Spleen (tissue), 7 donors: ENCODE measurements at regions not wholly inside any gene's neighbourhood (a gene's known extent, or its start where the extent isn't known, plus 50 kb on each side); places are given as distances from the start of the nearest gene placed in this dataset.

Experiments used
- POLR2A ChIP-seq, 3 donors: fragments of 450-650 bp; IDR thresholded peaks; one replicate each; pipeline ENCODE4 v1.5.1; 2017; ENCODE audit warnings: antibody characterized with exemption in 3 of 3, mild to moderate bottlenecking in 1 of 3
- POLR2AphosphoS5 ChIP-seq, 3 donors: sonication (generic); formaldehyde crosslinking; IDR thresholded peaks; one replicate each; pipeline ENCODE4 v1.5.1; 2017; ENCODE audit warnings: antibody characterized with exemption in 3 of 3
- TF ChIP-seq, protein P1 (sequence below), 11 experiments: fragments of 200-600 bp in 7 of 11; fragments of 450-650 bp in 4 of 11; sonication (generic) in 4 of 11; IDR thresholded peaks in 8 of 11; conservative IDR thresholded peaks in 3 of 11; 1 replicate in 7 of 11; 2 replicates in 4 of 11; pipeline versions ENCODE4 v1.4.0 to v1.8.0; 2016 to 2021; ENCODE audit warnings: antibody characterized with exemption in 11 of 11, inconsistent platforms in 4 of 11, mild to moderate bottlenecking in 1 of 11
- donor health status: DM: no; HTN: no; CAD: no; lungs with moderate emphysema.
- donor health status: DM: no; HTN: no; CAD: no.
- donor health status: DM: no; HTN: no; CAD: no.

DNA sequence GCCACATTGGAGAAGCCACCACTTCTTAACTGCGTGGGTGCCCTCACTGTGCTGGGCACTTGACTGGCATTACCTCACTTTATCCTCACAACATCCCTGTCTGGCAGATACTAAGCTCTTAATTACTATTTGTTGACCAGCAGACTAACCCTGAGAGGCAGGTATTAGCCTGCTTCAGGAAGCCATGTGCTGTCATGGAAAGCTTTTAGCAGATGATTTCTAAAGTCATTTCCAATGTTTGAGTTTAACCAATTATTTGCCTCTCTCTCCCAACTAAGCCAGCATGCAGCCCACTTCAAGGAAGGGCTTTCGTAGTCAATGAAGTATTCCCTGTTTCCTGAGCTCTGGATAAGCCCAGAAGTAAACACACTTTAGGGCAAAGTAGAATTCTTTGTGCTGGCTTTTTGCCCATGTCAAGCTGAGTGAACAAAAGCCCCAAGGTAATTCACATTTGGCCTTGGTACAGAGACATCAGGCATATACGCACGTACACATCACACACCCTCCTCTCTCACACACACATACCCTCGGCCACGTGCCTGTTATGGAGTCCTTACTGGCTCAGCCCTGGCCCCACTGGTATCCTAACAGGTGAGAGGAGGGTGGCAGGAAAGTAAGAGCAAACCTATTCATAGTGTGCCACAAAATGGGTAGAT, 108.6 kb downstream of the C1D start:
- TF ChIP-seq, protein P1, sequence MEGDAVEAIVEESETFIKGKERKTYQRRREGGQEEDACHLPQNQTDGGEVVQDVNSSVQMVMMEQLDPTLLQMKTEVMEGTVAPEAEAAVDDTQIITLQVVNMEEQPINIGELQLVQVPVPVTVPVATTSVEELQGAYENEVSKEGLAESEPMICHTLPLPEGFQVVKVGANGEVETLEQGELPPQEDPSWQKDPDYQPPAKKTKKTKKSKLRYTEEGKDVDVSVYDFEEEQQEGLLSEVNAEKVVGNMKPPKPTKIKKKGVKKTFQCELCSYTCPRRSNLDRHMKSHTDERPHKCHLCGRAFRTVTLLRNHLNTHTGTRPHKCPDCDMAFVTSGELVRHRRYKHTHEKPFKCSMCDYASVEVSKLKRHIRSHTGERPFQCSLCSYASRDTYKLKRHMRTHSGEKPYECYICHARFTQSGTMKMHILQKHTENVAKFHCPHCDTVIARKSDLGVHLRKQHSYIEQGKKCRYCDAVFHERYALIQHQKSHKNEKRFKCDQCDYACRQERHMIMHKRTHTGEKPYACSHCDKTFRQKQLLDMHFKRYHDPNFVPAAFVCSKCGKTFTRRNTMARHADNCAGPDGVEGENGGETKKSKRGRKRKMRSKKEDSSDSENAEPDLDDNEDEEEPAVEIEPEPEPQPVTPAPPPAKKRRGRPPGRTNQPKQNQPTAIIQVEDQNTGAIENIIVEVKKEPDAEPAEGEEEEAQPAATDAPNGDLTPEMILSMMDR (IDR thresholded peaks at IDR 0.05 in 8 of 11, conservative IDR thresholded peaks at IDR 0.05 in 3 of 11): no peak
- TF ChIP-seq POLR2A (IDR thresholded peaks at IDR 0.05): no peak
- TF ChIP-seq POLR2AphosphoS5 (IDR thresholded peaks at IDR 0.05): no peak
